GM12891 (cell line): ENCODE measurements at regions not wholly inside any gene's neighbourhood (a gene's known extent, or its start where the extent isn't known, plus 50 kb on each side); places are given as distances from the start of the nearest gene placed in this dataset.

ENCODE experiments used
- DNase-seq: peaks from one replicate; pipeline ENCODE4 v3.0.0; 2011; ENCODE audit warnings: low spot score; ENCODE audit not compliant: insufficient read length
- FAIRE-seq: peaks from 2 replicates; lab custom pipeline; 2011; peaks lifted over from hg19 to GRCh38; lab: Jason Lieb, UNC
- PAX5 ChIP-seq: IDR thresholded peaks from 2 replicates; pipeline ENCODE4 v1.6.1; 2011; ENCODE audit warnings: low read length, moderate library complexity, mild to moderate bottlenecking; ENCODE audit not compliant: insufficient read depth, severe bottlenecking
- POLR2A ChIP-seq: IDR thresholded peaks from 2 replicates; pipeline ENCODE4 v1.6.1; 2011; ENCODE audit warnings: low read depth, low read length, control low read depth
- POLR2AphosphoS5 ChIP-seq: IDR thresholded peaks from 2 replicates; pipeline ENCODE4 v1.6.1; 2011; ENCODE audit warnings: low read depth, low read length, control low read depth
- POU2F2 ChIP-seq: IDR thresholded peaks from 2 replicates; pipeline ENCODE4 v1.6.1; 2011; ENCODE audit warnings: low read depth, mild to moderate bottlenecking, control low read depth, low read length, moderate library complexity
- SPI1 ChIP-seq: IDR thresholded peaks from 2 replicates; pipeline ENCODE4 v1.6.1; 2011; ENCODE audit warnings: low read depth, low read length, control low read depth
- TAF1 ChIP-seq: IDR thresholded peaks from 2 replicates; pipeline ENCODE4 v1.6.1; 2011; ENCODE audit warnings: low read depth, low read length, control low read depth

GRCh38 chr5:31120642-31120948 is 72.9 kb upstream of the CDH6 start:
- DNase-seq (no peak), FAIRE-seq (no peak)
- TF ChIP-seq POU2F2 (no peak), SPI1 (no peak), POLR2A (no peak), TAF1 (no peak), PAX5 (no peak), POLR2AphosphoS5 (no peak)

- DNase-seq: no peak
- TF ChIP-seq SPI1 (no peak), POLR2A (no peak), PAX5 (no peak), POLR2AphosphoS5 (no peak), TAF1 (no peak), POU2F2 (no peak)
- no peak for FAIRE-seq
Measured at GRCh38 chr5:31119938-31120641, 73.4 kb upstream of the CDH6 start.

GRCh38 chr5:31116466-31117031 is 76.9 kb upstream of the CDH6 start:
- TF ChIP-seq POU2F2 (no peak), POLR2AphosphoS5 (no peak), PAX5 (no peak), POLR2A (no peak), SPI1 (no peak), TAF1 (no peak)
- DNase-seq: no peak
- no peak for FAIRE-seq

GRCh38 chr5:31114817-31115216 is 78.7 kb upstream of the CDH6 start:
- TF ChIP-seq TAF1: no peak
- FAIRE-seq: no peak
- DNase-seq: no peak

GRCh38 chr5:31113666-31114350 is 79.7 kb upstream of the CDH6 start:
- no peak for FAIRE-seq
- no peak for TF ChIP-seq TAF1
- TF ChIP-seq POU2F2: no peak
- no peak for TF ChIP-seq POLR2AphosphoS5
- TF ChIP-seq POLR2A: no peak
- no peak for TF ChIP-seq SPI1
- no peak for TF ChIP-seq PAX5
- DNase-seq: no peak

- FAIRE-seq (no peak), DNase-seq (no peak)
- TF ChIP-seq SPI1 (no peak), POLR2AphosphoS5 (no peak), PAX5 (no peak), TAF1 (no peak), POLR2A (no peak), POU2F2 (no peak)
Measured at GRCh38 chr5:31113101-31113500, 80.4 kb upstream of the CDH6 start.

- FAIRE-seq: no peak
- DNase-seq: no peak
- TF ChIP-seq TAF1 (no peak), POLR2A (no peak), SPI1 (no peak), POLR2AphosphoS5 (no peak), POU2F2 (no peak), PAX5 (no peak)
Measured at GRCh38 chr5:31107091-31107518, 86.4 kb upstream of the CDH6 start.

- no peak for FAIRE-seq
- TF ChIP-seq TAF1: no peak
- no peak for TF ChIP-seq PAX5
- TF ChIP-seq SPI1: no peak
Measured at GRCh38 chr5:31106691-31107090, 86.8 kb upstream of the CDH6 start.

GRCh38 chr5:31106278-31106677 is 87.2 kb upstream of the CDH6 start:
- DNase-seq (no peak), FAIRE-seq (no peak)
- TF ChIP-seq POU2F2 (no peak), TAF1 (no peak), SPI1 (no peak)

More at GRCh38 chr5:31106691-31107090, 86.8 kb upstream of the CDH6 start:
- no peak for DNase-seq

- FAIRE-seq: no peak
- DNase-seq: no peak
- TF ChIP-seq POLR2A (no peak), SPI1 (no peak), PAX5 (no peak), TAF1 (no peak), POU2F2 (no peak), POLR2AphosphoS5 (no peak)
Measured at GRCh38 chr5:31104775-31105174, 88.7 kb upstream of the CDH6 start.
